ENCODE measurements at regions not wholly inside any gene's neighbourhood (a gene's known extent, or its start where the extent isn't known, plus 50 kb on each side); places are given as distances from the start of the nearest gene placed in this dataset.

DNA sequence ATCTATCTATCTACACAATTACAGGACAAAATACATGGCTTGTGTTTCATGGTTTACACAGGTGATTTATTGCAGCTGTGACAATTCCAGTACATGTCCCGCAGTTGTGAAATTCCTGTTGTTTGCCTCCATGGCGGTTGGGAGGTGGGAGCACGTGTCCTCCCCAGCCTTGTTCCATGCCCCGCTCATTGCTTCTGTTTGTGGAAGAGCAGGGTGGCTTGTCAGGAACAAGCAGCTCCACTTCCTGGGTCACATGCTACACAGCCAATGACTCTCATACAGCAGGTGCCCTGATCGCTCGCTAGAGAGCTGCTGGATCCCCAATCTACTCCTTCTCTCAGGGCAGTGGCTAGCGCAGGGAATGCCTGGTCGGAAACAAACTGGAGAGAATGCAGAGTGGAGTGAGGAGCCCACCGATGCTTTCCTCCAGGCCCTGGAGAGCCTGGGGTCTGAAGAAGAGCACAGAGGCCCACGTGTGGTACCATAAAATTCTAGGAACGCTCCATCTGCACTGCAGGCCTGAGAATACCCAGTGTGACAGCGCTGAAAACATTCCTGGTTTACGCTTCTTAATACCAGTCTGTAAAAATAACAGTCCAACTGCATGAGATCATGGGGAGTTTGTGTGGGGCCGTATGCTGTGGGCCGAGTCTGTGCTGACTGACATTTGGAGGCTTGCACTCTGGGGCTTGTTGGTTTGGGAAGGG lies 270.6 kb upstream of the RGMA start:
- Histone ChIP-seq H3K9ac (ENCODE audit: low read depth, low read length, poor library complexity, severe bottlenecking) (no peak overlapping the region), H3K9me2 (replicated peaks; ENCODE audit: low read depth, low read length) (no peaks in the 10 kb centered on the region), H3K79me2 (ENCODE audit: insufficient read depth, low read length) (no peaks in the 10 kb centered on the region), H4K20me1 (ENCODE audit: insufficient read depth, low read length, poor library complexity, severe bottlenecking) (no peaks in the 10 kb centered on the region), H3F3A (ENCODE audit: low read depth) (no peaks in the 10 kb centered on the region), H3K4me3 (ENCODE audit: low read length, poor library complexity, severe bottlenecking) (no peak overlapping the region), H3K27me3 (ENCODE audit: insufficient read depth, low read length, poor library complexity, severe bottlenecking) (no peaks in the 10 kb centered on the region), H3K4me2 (ENCODE audit: low read depth, low read length, poor library complexity, severe bottlenecking) (no peak overlapping the region), H2AFZ (ENCODE audit: low read length) (no peak overlapping the region), H3K9me3 (ENCODE audit: insufficient read depth, low read depth, low read length) (no peaks in the 10 kb centered on the region), H3K4me1 (ENCODE audit: insufficient read depth, low read length, poor library complexity, severe bottlenecking) (no peaks in the 10 kb centered on the region), H3K36me3 (ENCODE audit: insufficient read depth, low read length) (no peaks in the 10 kb centered on the region)
- TF ChIP-seq, protein P1, sequence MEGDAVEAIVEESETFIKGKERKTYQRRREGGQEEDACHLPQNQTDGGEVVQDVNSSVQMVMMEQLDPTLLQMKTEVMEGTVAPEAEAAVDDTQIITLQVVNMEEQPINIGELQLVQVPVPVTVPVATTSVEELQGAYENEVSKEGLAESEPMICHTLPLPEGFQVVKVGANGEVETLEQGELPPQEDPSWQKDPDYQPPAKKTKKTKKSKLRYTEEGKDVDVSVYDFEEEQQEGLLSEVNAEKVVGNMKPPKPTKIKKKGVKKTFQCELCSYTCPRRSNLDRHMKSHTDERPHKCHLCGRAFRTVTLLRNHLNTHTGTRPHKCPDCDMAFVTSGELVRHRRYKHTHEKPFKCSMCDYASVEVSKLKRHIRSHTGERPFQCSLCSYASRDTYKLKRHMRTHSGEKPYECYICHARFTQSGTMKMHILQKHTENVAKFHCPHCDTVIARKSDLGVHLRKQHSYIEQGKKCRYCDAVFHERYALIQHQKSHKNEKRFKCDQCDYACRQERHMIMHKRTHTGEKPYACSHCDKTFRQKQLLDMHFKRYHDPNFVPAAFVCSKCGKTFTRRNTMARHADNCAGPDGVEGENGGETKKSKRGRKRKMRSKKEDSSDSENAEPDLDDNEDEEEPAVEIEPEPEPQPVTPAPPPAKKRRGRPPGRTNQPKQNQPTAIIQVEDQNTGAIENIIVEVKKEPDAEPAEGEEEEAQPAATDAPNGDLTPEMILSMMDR (conservative IDR thresholded peaks at IDR 0.05; ENCODE audit: low read length) = no peak
- no peak for TF ChIP-seq EZH2phosphoT487 (IDR thresholded peaks at IDR 0.05; ENCODE audit: borderline replicate concordance)

DNA sequence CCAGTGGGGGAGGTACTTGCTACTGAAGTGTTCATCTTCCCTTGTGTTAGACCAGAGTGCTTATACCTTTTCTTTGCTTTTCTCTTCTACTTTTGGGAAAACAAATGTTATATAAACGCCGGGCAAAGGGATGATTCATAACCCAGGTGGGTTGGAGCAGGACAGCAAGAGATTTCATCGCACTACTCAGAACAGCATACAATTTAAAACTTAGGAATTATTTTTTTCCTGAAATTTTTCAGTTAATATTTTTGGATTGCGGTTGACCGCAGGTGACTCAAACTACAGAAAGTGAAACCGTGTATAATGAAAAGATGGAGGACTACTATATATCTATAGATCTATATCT lies 270.0 kb upstream of the RGMA start:
- no peak overlapping the region for H3K4me3 ChIP-seq (ENCODE audit: low read length, poor library complexity, severe bottlenecking)
- TF ChIP-seq, protein P1 (conservative IDR thresholded peaks at IDR 0.05; ENCODE audit: low read length) = no peak
- no peak for TF ChIP-seq EZH2phosphoT487 (IDR thresholded peaks at IDR 0.05; ENCODE audit: borderline replicate concordance)
- no peaks in the 10 kb centered on the region for H3K4me1 ChIP-seq (ENCODE audit: insufficient read depth, low read length, poor library complexity, severe bottlenecking)
- no peaks in the 10 kb centered on the region for H4K20me1 ChIP-seq (ENCODE audit: insufficient read depth, low read length, poor library complexity, severe bottlenecking)
- no peak overlapping the region for H2AFZ ChIP-seq (ENCODE audit: low read length)
- no peaks in the 10 kb centered on the region for H3K9me3 ChIP-seq (ENCODE audit: insufficient read depth, low read depth, low read length)
- no peaks in the 10 kb centered on the region for H3K9me2 ChIP-seq (replicated peaks; ENCODE audit: low read depth, low read length)
- no peaks in the 10 kb centered on the region for H3K27me3 ChIP-seq (ENCODE audit: insufficient read depth, low read length, poor library complexity, severe bottlenecking)
- no peaks in the 10 kb centered on the region for H3K36me3 ChIP-seq (ENCODE audit: insufficient read depth, low read length)
- H3K4me2 ChIP-seq (ENCODE audit: low read depth, low read length, poor library complexity, severe bottlenecking) = no peak overlapping the region
- no peaks in the 10 kb centered on the region for H3K79me2 ChIP-seq (ENCODE audit: insufficient read depth, low read length)
- no peak overlapping the region for H3K9ac ChIP-seq (ENCODE audit: low read depth, low read length, poor library complexity, severe bottlenecking)
- no peaks in the 10 kb centered on the region for H3F3A ChIP-seq (ENCODE audit: low read depth)

DNA sequence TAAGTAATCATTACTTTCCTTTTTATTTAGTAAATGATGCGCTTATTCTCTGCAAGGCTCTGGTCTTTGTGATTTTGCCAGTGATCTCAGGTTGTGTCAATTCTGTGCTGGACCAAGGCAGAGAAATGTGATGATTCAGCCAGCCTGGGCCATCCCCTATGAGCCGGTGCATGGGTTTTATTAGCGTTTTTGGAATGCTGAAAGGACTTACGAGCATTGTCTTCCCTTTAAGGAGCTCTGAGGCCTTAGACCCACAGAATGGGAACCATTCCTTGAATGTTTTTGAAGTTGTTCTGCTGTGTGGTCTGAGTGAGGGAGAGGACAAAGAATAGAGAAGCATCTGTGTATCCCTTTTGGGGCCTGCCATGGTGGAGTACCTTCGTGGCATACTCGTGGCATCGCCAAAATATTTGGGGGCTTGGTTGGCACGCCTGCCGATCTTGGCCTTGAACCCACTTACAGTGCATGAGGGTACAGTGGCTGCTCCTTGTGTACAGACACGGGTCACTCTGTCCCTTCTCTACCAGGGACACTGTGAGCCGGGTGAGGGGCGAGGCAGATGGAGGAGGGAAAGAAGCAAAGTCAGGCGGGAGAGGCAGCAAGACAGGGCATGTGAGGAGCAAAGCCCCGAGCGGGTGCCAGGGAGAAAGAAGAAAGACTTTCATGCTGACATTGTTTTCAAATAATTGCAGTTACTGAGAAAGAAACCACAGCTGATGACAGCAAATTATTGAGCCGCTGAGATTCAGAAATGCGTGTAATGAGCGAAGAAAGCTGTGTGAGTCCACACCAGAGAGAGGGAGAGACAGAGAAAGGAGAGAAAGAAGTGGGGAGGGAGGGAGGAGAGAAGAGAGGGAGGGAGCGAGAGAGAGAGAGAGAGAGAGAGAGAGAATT lies 269.4 kb upstream of the RGMA start:
- H3K36me3 ChIP-seq (ENCODE audit: insufficient read depth, low read length) = no peaks in the 10 kb centered on the region
- H3K4me2 ChIP-seq (ENCODE audit: low read depth, low read length, poor library complexity, severe bottlenecking) = no peak overlapping the region
- no peaks in the 10 kb centered on the region for H3K9me3 ChIP-seq (ENCODE audit: insufficient read depth, low read depth, low read length)
- H3K4me1 ChIP-seq (ENCODE audit: insufficient read depth, low read length, poor library complexity, severe bottlenecking) = no peaks in the 10 kb centered on the region
- no peak overlapping the region for H3K4me3 ChIP-seq (ENCODE audit: low read length, poor library complexity, severe bottlenecking)
- no peaks in the 10 kb centered on the region for H3K27me3 ChIP-seq (ENCODE audit: insufficient read depth, low read length, poor library complexity, severe bottlenecking)
- H4K20me1 ChIP-seq (ENCODE audit: insufficient read depth, low read length, poor library complexity, severe bottlenecking) = no peaks in the 10 kb centered on the region
- no peak overlapping the region for H3K9ac ChIP-seq (ENCODE audit: low read depth, low read length, poor library complexity, severe bottlenecking)
- H3F3A ChIP-seq (ENCODE audit: low read depth) = no peaks in the 10 kb centered on the region
- H3K79me2 ChIP-seq (ENCODE audit: insufficient read depth, low read length) = no peaks in the 10 kb centered on the region
- no peak overlapping the region for H2AFZ ChIP-seq (ENCODE audit: low read length)
- no peaks in the 10 kb centered on the region for H3K9me2 ChIP-seq (replicated peaks; ENCODE audit: low read depth, low read length)
- TF ChIP-seq EZH2phosphoT487 (IDR thresholded peaks at IDR 0.05; ENCODE audit: borderline replicate concordance) = no peak
- TF ChIP-seq, protein P1 (conservative IDR thresholded peaks at IDR 0.05; ENCODE audit: low read length) = no peak

Measured in Loucy (cell line).